Nephron (organoid): ENCODE measurements at regions not wholly inside any gene's neighbourhood (a gene's known extent, or its start where the extent isn't known, plus 50 kb on each side); places are given as distances from the start of the nearest gene placed in this dataset.

ENCODE experiments used
- H3K27ac Mint-ChIP-seq, 3 experiments: 2 replicates each; pipeline ENCODE4 v1.8.0; 2020; ENCODE audit warnings: mixed read lengths in 3 of 3, mild to moderate bottlenecking in 2 of 3, moderate library complexity in 1 of 3
- H3K27me3 Mint-ChIP-seq: 2 replicates; pipeline ENCODE4 v1.8.0; 2021; ENCODE audit warnings: low read depth, mild to moderate bottlenecking, moderate library complexity, mixed read lengths
- H3K36me3 Mint-ChIP-seq: 2 replicates; pipeline ENCODE4 v1.8.0; 2020; ENCODE audit warnings: low read depth, mixed read lengths
- H3K4me1 Mint-ChIP-seq: 2 replicates; pipeline ENCODE4 v1.8.0; 2020; ENCODE audit warnings: mixed read lengths
- H3K4me3 Mint-ChIP-seq, 3 experiments: 2 replicates each; pipeline ENCODE4 v1.8.0; 2020; ENCODE audit warnings: mild to moderate bottlenecking in 3 of 3, mixed read lengths in 3 of 3, moderate library complexity in 2 of 3
- H3K9me3 Mint-ChIP-seq: 2 replicates; pipeline ENCODE4 v1.8.0; 2020; ENCODE audit warnings: mixed read lengths
- TF ChIP-seq, protein P1 (sequence below), 3 experiments: fragments of 200-600 bp; sonication (generic); IDR thresholded peaks; one replicate each; pipeline ENCODE4 v1.5.0; 2021; ENCODE audit warnings: antibody characterized with exemption in 3 of 3; ENCODE audit not compliant: unreplicated experiment in 3 of 3

DNA sequence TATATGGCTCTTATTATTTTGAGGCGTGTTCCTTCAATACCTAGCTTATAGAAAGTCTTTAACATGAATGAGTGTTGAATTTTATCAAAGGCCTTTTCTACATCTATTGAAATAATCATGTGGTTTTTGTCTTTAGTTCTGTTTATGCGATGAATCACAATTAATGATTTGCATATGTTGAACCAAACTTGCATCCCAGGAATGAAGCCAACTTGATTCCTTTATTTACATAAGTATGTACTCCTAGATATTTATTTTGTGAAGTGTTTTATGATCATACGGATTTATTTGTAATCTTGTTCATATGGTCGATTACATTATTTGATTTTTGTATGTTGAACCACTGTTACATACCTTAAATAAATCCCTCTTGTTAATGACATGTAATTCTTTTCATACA, 244.3 kb upstream of the KCND2 start:
- Mint-ChIP-seq H3K36me3 (no peaks in the 10 kb centered on the region), H3K27ac (no peak overlapping the region), H3K4me1 (no peaks in the 10 kb centered on the region), H3K4me3 (no peak overlapping the region), H3K9me3 (no peaks in the 10 kb centered on the region), H3K27me3 (no peaks in the 10 kb centered on the region)
- TF ChIP-seq, protein P1, sequence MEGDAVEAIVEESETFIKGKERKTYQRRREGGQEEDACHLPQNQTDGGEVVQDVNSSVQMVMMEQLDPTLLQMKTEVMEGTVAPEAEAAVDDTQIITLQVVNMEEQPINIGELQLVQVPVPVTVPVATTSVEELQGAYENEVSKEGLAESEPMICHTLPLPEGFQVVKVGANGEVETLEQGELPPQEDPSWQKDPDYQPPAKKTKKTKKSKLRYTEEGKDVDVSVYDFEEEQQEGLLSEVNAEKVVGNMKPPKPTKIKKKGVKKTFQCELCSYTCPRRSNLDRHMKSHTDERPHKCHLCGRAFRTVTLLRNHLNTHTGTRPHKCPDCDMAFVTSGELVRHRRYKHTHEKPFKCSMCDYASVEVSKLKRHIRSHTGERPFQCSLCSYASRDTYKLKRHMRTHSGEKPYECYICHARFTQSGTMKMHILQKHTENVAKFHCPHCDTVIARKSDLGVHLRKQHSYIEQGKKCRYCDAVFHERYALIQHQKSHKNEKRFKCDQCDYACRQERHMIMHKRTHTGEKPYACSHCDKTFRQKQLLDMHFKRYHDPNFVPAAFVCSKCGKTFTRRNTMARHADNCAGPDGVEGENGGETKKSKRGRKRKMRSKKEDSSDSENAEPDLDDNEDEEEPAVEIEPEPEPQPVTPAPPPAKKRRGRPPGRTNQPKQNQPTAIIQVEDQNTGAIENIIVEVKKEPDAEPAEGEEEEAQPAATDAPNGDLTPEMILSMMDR (IDR thresholded peaks at IDR 0.05; ENCODE audit: unreplicated experiment in 3 of 3) = no peak

DNA sequence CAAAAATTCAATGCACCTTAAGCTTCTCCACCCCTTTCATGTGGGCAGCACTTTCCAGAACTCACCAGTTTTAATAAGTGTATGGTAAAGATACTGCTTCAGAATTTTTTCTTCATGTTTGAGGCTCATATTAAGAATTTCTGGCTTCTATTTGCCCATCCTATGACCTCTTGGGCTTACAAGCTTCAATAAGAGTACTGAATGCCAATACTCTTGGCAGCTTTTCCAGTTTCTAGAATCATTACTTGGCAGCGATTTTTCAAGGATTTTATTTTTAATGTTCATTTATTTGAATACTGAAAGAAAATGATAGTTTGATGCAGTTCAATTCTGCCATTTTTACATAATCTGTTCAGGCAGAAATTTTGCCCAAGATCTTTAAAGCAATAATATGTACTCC, 242.1 kb upstream of the KCND2 start:
- Mint-ChIP-seq H3K4me1 (no peaks in the 10 kb centered on the region), H3K9me3 (peaks cover 3% of the 10 kb centered on the region), H3K36me3 (no peaks in the 10 kb centered on the region), H3K4me3 (no peak overlapping the region), H3K27me3 (no peaks in the 10 kb centered on the region), H3K27ac (no peak overlapping the region)
- TF ChIP-seq, protein P1 (IDR thresholded peaks at IDR 0.05; ENCODE audit: unreplicated experiment in 3 of 3) = no peak

DNA sequence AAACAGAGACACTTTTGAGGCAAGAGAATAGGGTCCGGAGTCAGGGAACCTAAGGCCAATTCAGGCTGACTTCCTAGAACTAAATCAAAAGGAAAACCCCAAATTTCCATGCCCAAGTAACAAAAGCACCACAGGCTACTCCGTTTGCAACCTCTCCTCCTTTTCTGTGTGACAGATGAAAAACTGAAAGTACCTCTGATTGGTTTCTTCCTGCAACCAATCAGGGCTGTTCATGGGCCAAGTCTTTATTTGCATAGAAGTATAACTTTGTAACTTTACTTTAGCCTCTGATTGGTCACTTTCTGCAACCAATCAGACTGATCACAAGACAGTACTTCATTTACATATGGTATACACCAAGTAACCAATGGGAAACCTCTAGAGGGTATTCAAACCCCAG, 239.9 kb upstream of the KCND2 start:
- Mint-ChIP-seq H3K4me1 (no peaks in the 10 kb centered on the region), H3K27ac (no peak overlapping the region), H3K27me3 (no peaks in the 10 kb centered on the region), H3K9me3 (peaks cover 3% of the 10 kb centered on the region), H3K36me3 (no peaks in the 10 kb centered on the region), H3K4me3 (no peak overlapping the region)
- TF ChIP-seq, protein P1 (IDR thresholded peaks at IDR 0.05; ENCODE audit: unreplicated experiment in 3 of 3) = no peak

DNA sequence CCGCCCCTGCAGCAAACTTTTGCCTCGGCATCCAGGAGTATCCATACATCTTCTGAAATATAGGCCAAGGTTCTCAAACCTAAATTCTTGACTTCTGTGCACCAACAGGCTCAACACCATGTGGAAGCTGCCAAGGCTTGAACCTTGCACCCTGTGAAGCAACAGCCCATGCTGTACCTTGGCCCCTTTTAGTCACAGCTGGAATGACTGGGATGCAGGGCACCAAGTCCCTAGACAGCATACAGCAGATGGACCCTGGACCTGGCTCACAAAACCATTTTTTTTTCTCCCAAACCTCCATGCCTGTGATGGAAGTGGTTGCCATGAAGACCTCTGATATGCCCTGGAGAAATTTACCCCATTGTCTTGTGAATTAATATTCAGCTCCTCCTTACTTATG, 233.8 kb upstream of the KCND2 start:
- TF ChIP-seq, protein P1 (IDR thresholded peaks at IDR 0.05; ENCODE audit: unreplicated experiment in 3 of 3) = no peak
- H3K9me3 Mint-ChIP-seq = peaks cover 13% of the 10 kb centered on the region
- H3K27me3 Mint-ChIP-seq = no peaks in the 10 kb centered on the region
- H3K36me3 Mint-ChIP-seq = no peaks in the 10 kb centered on the region
- no peak overlapping the region for H3K27ac Mint-ChIP-seq
- H3K4me1 Mint-ChIP-seq = no peaks in the 10 kb centered on the region
- H3K4me3 Mint-ChIP-seq = no peak overlapping the region

DNA sequence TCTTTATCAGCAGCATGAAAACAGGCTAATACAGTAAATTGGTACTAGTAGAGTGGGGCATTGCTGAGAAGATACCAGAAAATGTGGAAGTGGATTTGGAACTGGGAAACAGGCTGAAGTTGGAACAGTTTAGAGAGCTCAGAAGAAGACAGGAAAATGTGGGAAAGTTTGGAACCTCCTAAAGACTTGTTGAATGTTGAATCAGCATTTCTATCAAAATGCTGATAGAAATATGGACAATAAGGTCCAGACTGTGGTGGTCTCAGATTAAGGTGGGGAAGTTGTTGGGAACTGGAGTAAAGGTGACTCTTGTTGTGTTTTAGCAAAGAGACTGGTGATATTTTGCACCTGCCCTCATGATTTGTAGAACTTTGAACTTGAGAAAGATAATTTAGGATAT, 231.2 kb upstream of the KCND2 start:
- H3K9me3 Mint-ChIP-seq = peaks cover 9% of the 10 kb centered on the region
- no peak overlapping the region for H3K4me3 Mint-ChIP-seq
- no peaks in the 10 kb centered on the region for H3K4me1 Mint-ChIP-seq
- TF ChIP-seq, protein P1 (IDR thresholded peaks at IDR 0.05; ENCODE audit: unreplicated experiment in 3 of 3) = no peak
- no peaks in the 10 kb centered on the region for H3K36me3 Mint-ChIP-seq
- H3K27ac Mint-ChIP-seq = no peak overlapping the region
- H3K27me3 Mint-ChIP-seq = no peaks in the 10 kb centered on the region

DNA sequence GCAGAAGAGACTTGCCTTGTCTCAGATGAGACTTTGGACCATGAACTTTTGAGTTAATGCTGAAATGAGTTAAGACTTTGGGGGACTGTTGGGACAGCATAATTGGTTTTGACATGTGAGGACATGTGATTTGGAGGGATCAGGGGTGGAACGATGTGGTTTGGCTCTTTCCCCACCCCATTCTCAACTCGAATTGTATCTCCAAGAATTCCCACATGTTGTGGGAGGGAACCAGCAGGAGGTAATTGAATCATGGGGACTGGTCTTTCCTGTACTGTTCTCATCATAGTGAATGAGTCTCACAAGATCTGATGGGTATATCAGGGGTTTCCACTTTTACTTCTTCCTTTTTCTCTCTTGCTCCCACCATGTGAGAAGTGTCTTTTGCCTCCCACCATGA, 229.7 kb upstream of the KCND2 start:
- Mint-ChIP-seq H3K27ac (no peak overlapping the region), H3K4me1 (no peaks in the 10 kb centered on the region), H3K27me3 (no peaks in the 10 kb centered on the region), H3K36me3 (no peaks in the 10 kb centered on the region), H3K4me3 (no peak overlapping the region), H3K9me3 (peaks cover 9% of the 10 kb centered on the region)
- TF ChIP-seq, protein P1 (IDR thresholded peaks at IDR 0.05; ENCODE audit: unreplicated experiment in 3 of 3) = no peak
